ENCODE measurements at regions not wholly inside any gene's neighbourhood (a gene's known extent, or its start where the extent isn't known, plus 50 kb on each side); places are given as distances from the start of the nearest gene placed in this dataset.

- dilution Hi-C loops (cut with MboI; ENCODE audit: extremely low pct_ligation_motif_present, low sequenced_read_pairs) (no loop called here), intact Hi-C loops (cut with micrococcal nuclease) (no loop called here)
- DNase-seq (ENCODE audit: low read depth, low spot score) (no peak), FAIRE-seq (no peak)
- no peaks in the 10 kb centered on the region for H3K79me2 ChIP-seq (ENCODE audit: control insufficient read depth, insufficient read depth, low read length)
- H3K4me1 ChIP-seq (ENCODE audit: control insufficient read depth, extremely low read depth, insufficient read depth, low read length), result no peaks in the 10 kb centered on the region
- ChIA-PET CTCF (no interaction called here), POLR2A (no interaction called here)
- TF ChIP-seq MAX (IDR thresholded peaks at IDR 0.05; ENCODE audit: insufficient read depth, insufficient read length), result no peak
- TF ChIP-seq EZH2 (IDR thresholded peaks at IDR 0.05; ENCODE audit: borderline replicate concordance, low read depth, low read length, severe bottlenecking), result no peak
- no peak for TF ChIP-seq JUN (IDR thresholded peaks at IDR 0.05; ENCODE audit: borderline replicate concordance, insufficient read depth, insufficient read length, low read depth)
- no peak for TF ChIP-seq CTCF (IDR thresholded peaks at IDR 0.05; ENCODE audit: extremely low read depth in 1 of 2, insufficient read depth in 1 of 2, low read depth in 1 of 2, low read length in 2 of 2)
- no peak for TF ChIP-seq MYC (IDR thresholded peaks at IDR 0.05; ENCODE audit: low read depth, low read length)
- TF ChIP-seq POLR2AphosphoS5 (IDR thresholded peaks at IDR 0.05; ENCODE audit: insufficient read depth, low read depth, low read length), result no peak
- TF ChIP-seq FOS (IDR thresholded peaks at IDR 0.05; ENCODE audit: borderline replicate concordance, insufficient read depth, low read length), result no peak
- no peak for TF ChIP-seq GATA2 (IDR thresholded peaks at IDR 0.05; ENCODE audit: insufficient read depth, insufficient read length, low read depth, low read length)
- no peak for TF ChIP-seq POLR2A (IDR thresholded peaks at IDR 0.05; ENCODE audit: low read depth, low read length)
- no TSS peak for BruUV-seq (replicated peaks)
- H3K27me3 ChIP-seq (ENCODE audit: control insufficient read depth in 2 of 2, insufficient read depth in 2 of 2, low read length in 2 of 2), result no peaks in the 10 kb centered on the region
- H3K9me1 ChIP-seq (replicated peaks; ENCODE audit: control insufficient read depth, extremely low read depth, insufficient read depth, low read length), result no peaks in the 10 kb centered on the region
- H3K9me3 ChIP-seq (replicated peaks; ENCODE audit: control insufficient read depth, insufficient read depth, low read length), result peaks cover 2% of the 10 kb centered on the region
- no peak overlapping the region for H3K9ac ChIP-seq (replicated peaks; ENCODE audit: extremely low read depth, insufficient read depth, low read length)
- no peak overlapping the region for H3K4me2 ChIP-seq (ENCODE audit: insufficient read depth, low read length)
- no peak overlapping the region for H3K27ac ChIP-seq (ENCODE audit: insufficient read depth, low read depth, low read length)
- no peak overlapping the region for H2AFZ ChIP-seq (ENCODE audit: low read depth, low read length)
- no peaks in the 10 kb centered on the region for H4K20me1 ChIP-seq (replicated peaks; ENCODE audit: control insufficient read depth, extremely low read depth, insufficient read depth, low read length)
- H3K4me3 ChIP-seq (replicated peaks in 1 of 3; ENCODE audit: insufficient read depth in 1 of 3, low read depth in 1 of 3, low read length in 3 of 3), result no peak overlapping the region
- no peaks in the 10 kb centered on the region for H3K36me3 ChIP-seq (ENCODE audit: control insufficient read depth in 2 of 2, extremely low read depth in 1 of 2, insufficient read depth in 2 of 2, low read length in 2 of 2)
Measured at GRCh38 chr21:20469361-20469760, 528.8 kb upstream of the NCAM2 start.

Data from endothelial cell of umbilical vein (primary cell).